Glomerular visceral epithelial cell (primary cell): ENCODE measurements at regions not wholly inside any gene's neighbourhood (a gene's known extent, or its start where the extent isn't known, plus 50 kb on each side); places are given as distances from the start of the nearest gene placed in this dataset.

ENCODE experiments used
- DNase-seq: peaks from one replicate; pipeline ENCODE4 v3.0.0-alpha.2; 2016; ENCODE audit errors: extremely low spot score

DNA sequence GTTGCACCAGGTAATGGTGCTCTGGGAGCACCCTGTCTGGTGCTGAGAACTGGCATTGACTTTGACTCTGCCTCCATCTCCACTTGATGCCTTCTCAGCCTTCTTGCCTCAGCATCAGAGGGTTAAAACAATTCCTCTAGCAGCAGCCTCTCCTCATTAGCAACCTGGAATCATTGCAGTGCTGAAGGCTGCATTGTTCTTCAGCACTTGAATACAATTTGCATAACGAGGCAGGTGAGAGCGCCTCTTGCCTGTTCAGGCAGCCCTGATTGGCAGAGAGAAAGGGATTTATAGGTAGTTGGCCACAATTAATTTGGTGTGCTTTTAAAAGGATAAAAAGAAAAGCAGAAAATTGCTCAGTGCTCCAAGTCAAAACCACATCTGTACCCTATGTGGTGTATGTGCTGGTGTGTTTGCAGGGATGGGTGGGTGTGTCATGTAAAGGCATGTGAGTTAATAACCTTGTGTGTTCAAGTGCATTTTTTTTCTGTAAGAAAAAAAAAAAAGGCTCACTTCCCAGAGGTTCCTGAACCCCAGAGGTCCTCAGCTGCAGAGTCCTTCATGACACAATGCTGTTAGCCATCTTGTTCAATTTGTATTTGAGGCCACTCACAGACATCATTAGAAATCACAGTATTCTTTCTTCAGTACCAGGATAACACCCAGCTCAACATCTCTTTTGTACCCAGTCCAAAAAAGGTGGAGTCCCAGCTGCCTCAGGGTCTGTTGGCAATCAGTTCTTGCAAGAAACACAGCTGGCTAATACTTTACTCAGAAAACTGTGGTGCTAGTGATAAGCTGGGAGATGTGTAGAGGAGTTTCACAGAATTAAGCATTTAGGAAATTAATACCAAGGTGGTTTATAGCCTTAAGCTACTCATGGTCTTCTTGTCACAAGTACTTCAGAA lies 385.6 kb downstream of the GRIN2B start:
- no peak for DNase-seq

- DNase-seq = no peak
These were observed 386.5 kb downstream of the GRIN2B start for GRCh38 chr12:13594731-13595514.

DNA sequence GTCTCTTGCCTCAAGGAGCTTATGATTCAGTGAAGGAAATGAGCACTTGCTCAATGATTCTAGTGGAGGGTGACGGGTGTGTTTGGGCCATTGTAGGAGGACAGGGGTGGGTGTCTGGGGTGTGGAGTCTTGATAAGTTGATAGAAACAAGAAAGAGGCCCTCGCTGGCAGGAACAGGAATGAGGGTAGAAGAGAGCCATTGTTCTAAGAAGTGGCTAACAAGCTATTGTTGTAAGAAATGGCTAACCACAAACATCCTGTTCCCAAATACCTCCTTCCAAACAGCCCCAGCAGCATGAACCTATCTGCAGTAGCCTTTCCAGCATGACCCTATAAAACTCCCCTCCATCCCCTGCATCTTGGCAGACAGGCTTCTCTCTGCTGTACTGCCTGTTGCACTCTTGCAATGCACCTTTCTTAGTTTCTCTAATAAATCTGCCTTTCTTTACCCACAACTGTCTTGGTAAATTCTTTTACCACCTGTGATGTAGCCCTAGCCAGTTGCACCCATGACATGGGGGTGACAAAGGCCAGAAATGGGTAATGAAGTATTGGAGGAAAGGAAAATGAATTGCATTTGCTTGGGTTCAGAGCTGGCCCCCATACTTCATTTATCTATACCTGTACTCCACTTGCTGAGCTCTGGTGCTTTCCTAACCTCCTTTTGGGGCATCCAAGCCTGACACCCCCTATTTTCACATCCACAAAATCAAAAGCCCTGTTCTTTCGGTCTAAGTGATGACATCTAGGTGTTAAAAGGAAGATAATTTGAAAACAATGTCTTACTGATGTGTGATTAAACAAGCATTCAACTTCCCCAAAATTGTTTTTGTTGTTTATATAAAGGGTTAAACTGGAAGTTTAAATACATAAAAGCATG lies 389.1 kb downstream of the GRIN2B start:
- DNase-seq = no peak

- no peak for DNase-seq
These were observed 389.9 kb downstream of the GRIN2B start for GRCh38 chr12:13591488-13591887.

- DNase-seq = no peak
These were observed 390.3 kb downstream of the GRIN2B start for GRCh38 chr12:13591059-13591458.

- no peak for DNase-seq
These were observed 392.0 kb downstream of the EMP1 start for GRCh38 chr12:13588574-13588973.

DNA sequence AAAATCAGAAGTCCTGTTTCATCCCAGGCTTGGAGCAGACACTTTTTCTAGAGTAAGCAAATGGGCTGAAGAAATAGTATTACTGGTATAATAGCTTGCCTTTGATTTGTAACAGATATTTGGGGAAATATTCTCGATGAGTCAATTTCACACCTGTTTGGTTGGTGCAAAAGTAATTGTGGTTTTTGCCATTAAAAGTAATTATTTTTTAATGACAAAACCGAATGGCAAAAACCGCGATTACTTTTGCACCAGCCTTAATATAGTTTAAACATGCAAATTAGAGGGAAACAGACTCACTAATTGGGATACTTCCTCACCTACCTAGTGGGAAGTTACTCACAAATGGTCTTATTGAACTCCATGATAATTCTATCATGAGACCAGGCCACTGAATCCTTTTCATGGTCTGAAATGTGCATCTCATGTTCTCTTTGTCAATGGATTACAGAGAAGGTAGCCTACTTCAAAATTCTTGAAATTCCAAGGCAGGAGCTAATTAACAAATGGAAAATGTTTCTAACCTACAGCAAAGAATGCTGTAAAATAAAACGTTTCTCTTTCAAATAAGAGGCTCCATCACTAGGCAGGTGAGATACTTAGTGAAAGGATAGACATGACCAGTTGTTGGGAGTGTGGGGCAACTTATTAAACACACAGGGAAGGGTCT lies 391.3 kb downstream of the EMP1 start:
- DNase-seq = no peak

DNA sequence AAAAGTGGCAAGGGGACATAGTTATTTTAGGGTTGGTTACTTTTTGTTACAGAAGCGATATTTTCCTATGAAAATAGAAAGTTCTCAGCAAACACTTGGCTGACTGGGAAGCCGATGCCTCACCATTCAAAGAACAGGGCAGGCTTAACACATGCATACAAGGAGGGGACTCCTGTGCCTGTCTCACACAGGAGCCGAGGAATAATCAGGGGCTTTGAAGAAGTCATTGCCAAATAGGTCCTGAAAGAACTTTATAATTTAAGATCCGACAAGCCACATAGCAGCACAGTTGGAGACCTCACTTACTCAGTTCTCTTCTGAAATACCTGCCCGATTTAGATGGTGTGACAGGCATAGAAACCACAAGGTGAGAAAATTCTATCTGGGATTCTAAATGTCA lies 389.8 kb downstream of the EMP1 start:
- DNase-seq = no peak

DNA sequence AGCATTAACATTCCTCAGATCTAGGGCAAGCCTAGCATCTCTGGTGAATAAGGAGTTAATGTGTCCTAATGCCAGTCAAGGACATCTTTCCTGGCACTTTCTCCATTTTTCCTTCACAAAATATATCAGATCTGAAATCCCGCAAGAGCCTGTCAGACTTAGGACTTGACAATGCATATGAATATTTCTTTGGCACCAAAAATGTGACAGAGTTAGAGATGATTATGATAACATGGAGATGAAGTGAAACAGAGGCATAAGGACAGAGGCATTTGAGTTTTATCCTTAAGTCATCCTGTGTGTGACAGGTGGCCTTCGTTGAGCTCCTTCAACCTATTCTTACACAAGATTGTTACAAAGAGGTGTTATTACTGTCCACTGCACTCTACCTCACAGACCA lies 388.0 kb downstream of the EMP1 start:
- DNase-seq = no peak

- no peak for DNase-seq
These were observed 387.1 kb downstream of the EMP1 start for GRCh38 chr12:13583630-13584029.

DNA sequence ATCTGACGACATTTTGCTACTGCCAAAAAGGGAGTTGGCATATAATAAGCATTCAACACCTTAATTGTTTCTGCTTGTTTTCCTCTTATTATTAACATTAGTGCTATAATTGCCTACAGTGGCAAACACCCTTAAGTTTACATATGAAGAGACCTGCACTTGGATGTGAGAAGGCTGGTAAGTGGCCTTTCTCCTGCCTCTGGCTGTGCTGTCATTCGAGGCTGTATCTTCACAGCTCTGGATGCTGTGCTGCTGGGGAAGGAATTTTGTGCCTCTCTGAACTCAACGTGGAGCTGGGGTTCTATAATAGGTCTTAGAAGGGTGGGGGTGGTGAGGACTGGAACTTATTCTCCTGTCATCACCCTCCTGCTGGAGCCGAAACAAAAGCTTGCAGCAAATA lies 385.9 kb downstream of the EMP1 start:
- DNase-seq = no peak

- no peak for DNase-seq
These were observed 384.5 kb downstream of the EMP1 start for GRCh38 chr12:13581031-13581430.

- DNase-seq = no peak
These were observed 383.7 kb downstream of the EMP1 start for GRCh38 chr12:13580206-13580605.

GRCh38 chr12:13576935-13577500 lies 380.5 kb downstream of the EMP1 start:
- no peak for DNase-seq

DNA sequence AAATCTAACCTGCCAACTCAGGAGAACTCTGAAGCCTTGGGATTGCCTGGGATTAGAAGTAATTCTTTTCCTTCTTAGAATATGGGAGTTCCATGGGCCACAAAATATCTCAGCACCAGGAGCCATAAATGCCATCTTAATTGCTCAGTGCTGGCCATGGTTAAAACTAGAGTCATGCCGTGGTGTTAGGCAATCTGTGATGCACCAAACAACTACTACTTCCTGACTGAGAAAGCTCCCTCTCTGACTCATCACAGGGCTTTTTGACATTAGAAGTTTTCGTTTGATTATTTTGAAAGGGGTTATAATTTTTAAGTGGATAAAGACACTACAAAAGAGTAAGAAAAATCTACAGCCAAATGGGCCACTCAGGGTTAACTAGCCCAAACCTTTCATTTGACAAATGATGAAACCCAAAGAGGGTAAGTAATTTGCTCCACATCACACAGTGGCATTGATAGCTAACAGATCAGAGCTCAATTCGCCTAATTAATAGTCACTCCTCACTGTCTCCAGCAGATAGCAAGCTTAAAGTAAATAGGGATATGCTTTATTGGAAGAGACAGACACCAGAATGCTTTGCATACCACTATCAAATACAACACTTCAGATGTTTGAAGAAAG lies 377.3 kb downstream of the EMP1 start:
- no peak for DNase-seq

- no peak for DNase-seq
These were observed 374.5 kb downstream of the EMP1 start for GRCh38 chr12:13571035-13571434.

GRCh38 chr12:13570005-13570694 lies 373.6 kb downstream of the EMP1 start:
- no peak for DNase-seq

GRCh38 chr12:13566292-13566691 lies 369.8 kb downstream of the EMP1 start:
- no peak for DNase-seq

GRCh38 chr12:13564266-13564810 lies 367.8 kb downstream of the EMP1 start:
- no peak for DNase-seq

GRCh38 chr12:13563743-13564125 lies 367.2 kb downstream of the EMP1 start:
- no peak for DNase-seq
